ENCODE measurements at regions not wholly inside any gene's neighbourhood (a gene's known extent, or its start where the extent isn't known, plus 50 kb on each side); places are given as distances from the start of the nearest gene placed in this dataset.
"Not testable (repeated sequence)": the region's sequence is repeated elsewhere in the genome, so short reads cannot be mapped to it uniquely, and the experiment has no call there.

- DNase-seq (ENCODE audit: low spot score in 2 of 2); H3K9me3 ChIP-seq; intact Hi-C loops (cut with DNase I): not testable (repeated sequence)
Measured at GRCh38 chr22:22296047-22296446, 51.5 kb downstream of the VPREB1 start.

GRCh38 chr22:22297159-22297793 is 52.7 kb downstream of the VPREB1 start:
- H3K36me3 ChIP-seq; intact Hi-C loops (cut with DNase I); H3K27me3 ChIP-seq; H3K4me1 ChIP-seq; H3K9me3 ChIP-seq; DNase-seq (ENCODE audit: low spot score in 2 of 2): not testable (repeated sequence)
- Histone ChIP-seq H3K27ac (peak overlapping the region in 1 of 2 donors; percentile 82), H3K4me3 (peak overlapping the region; percentile 81 to 96)

More at GRCh38 chr22:22296047-22296446, 51.5 kb downstream of the VPREB1 start:
- H3K27me3 ChIP-seq, H3K4me1 ChIP-seq, H3K4me3 ChIP-seq, H3K27ac ChIP-seq, H3K36me3 ChIP-seq: not testable (repeated sequence)

GRCh38 chr22:22297794-22298653 is 53.4 kb downstream of the VPREB1 start:
- TF ChIP-seq CTCF (IDR thresholded peaks at IDR 0.05), result peak in 2 of 3 experiments; percentile 4 to 37
- H3K36me3 ChIP-seq; H3K9me3 ChIP-seq; H3K4me1 ChIP-seq; DNase-seq (ENCODE audit: low spot score in 2 of 2); intact Hi-C loops (cut with DNase I); H3K27me3 ChIP-seq: not testable (repeated sequence)
- Histone ChIP-seq H3K4me3 (peak overlapping the region; percentile 81 to 96), H3K27ac (peak overlapping the region; percentile 74 to 82)

GRCh38 chr22:22298654-22299009 is 54.0 kb downstream of the VPREB1 start:
- DNase-seq (ENCODE audit: low spot score in 2 of 2); H3K36me3 ChIP-seq; intact Hi-C loops (cut with DNase I); H3K27me3 ChIP-seq; H3K4me1 ChIP-seq; H3K9me3 ChIP-seq: not testable (repeated sequence)
- Histone ChIP-seq H3K4me3 (peak overlapping the region; percentile 81 to 96), H3K27ac (peak overlapping the region in 1 of 2 donors; percentile 82)

- H3K36me3 ChIP-seq; intact Hi-C loops (cut with DNase I); H3K27me3 ChIP-seq; H3K4me3 ChIP-seq; DNase-seq (ENCODE audit: low spot score in 2 of 2); H3K4me1 ChIP-seq; H3K9me3 ChIP-seq; H3K27ac ChIP-seq: not testable (repeated sequence)
Measured at GRCh38 chr22:22300511-22300910, 55.9 kb downstream of the VPREB1 start.

GRCh38 chr22:22300946-22301345 is 56.4 kb downstream of the VPREB1 start:
- H3K9me3 ChIP-seq; H3K4me1 ChIP-seq; H3K36me3 ChIP-seq; H3K27me3 ChIP-seq; H3K4me3 ChIP-seq; DNase-seq (ENCODE audit: low spot score in 2 of 2); intact Hi-C loops (cut with DNase I); H3K27ac ChIP-seq: not testable (repeated sequence)

- H3K27ac ChIP-seq, result no peak overlapping the region
- no peak for DNase-seq (ENCODE audit: low spot score in 2 of 2)
- H3K9me3 ChIP-seq, result no peaks in the 10 kb centered on the region
- H3K27me3 ChIP-seq, result no peaks in the 10 kb centered on the region
- no peaks in the 10 kb centered on the region for H3K4me1 ChIP-seq
- intact Hi-C loops (cut with DNase I), result no loop called here
- no peak for TF ChIP-seq CTCF (IDR thresholded peaks at IDR 0.05)
- H3K4me3 ChIP-seq, result no peak overlapping the region
- peaks cover 14 to 51% of the 10 kb centered on the region in 2 donors for H3K36me3 ChIP-seq
Measured at GRCh38 chr22:22316589-22316988, 72.0 kb downstream of the VPREB1 start.

- no peak for DNase-seq (ENCODE audit: low spot score in 2 of 2)
- intact Hi-C loops (cut with DNase I), result no loop called here
- Histone ChIP-seq H3K27me3 (no peaks in the 10 kb centered on the region), H3K4me3 (no peak overlapping the region), H3K4me1 (no peaks in the 10 kb centered on the region), H3K36me3 (peaks cover 14 to 51% of the 10 kb centered on the region in 2 donors), H3K9me3 (no peaks in the 10 kb centered on the region), H3K27ac (no peak overlapping the region)
- no peak for TF ChIP-seq CTCF (IDR thresholded peaks at IDR 0.05)
Measured at GRCh38 chr22:22318723-22319465, 74.3 kb downstream of the VPREB1 start.

Data from ascending aorta (tissue), 2 donors.